ENCODE measurements at regions not wholly inside any gene's neighbourhood (a gene's known extent, or its start where the extent isn't known, plus 50 kb on each side); places are given as distances from the start of the nearest gene placed in this dataset.

DNA sequence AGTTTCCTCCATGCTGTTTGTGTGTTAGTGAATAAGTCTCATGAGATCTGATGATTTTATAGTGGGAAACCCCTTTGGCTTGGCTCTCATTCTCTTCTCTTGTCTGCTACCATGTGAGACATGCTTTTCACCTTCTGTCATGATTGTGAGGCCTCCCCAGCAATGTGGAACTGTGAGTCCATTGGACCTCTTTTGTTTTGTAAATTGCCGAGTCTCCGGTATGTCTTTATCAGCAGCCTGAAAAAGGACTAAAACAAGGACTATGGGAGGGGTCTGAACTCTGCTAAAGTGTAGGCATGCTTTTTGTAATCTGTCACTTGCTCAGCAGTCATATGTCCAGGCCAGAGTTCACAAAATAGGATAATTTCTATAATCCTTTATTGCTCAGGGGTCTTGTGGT is 164.0 kb upstream of the SNX7 start:
- DNase-seq: no peak
- no peak overlapping the region for H3K18ac ChIP-seq (ENCODE audit: low read length)

DNA sequence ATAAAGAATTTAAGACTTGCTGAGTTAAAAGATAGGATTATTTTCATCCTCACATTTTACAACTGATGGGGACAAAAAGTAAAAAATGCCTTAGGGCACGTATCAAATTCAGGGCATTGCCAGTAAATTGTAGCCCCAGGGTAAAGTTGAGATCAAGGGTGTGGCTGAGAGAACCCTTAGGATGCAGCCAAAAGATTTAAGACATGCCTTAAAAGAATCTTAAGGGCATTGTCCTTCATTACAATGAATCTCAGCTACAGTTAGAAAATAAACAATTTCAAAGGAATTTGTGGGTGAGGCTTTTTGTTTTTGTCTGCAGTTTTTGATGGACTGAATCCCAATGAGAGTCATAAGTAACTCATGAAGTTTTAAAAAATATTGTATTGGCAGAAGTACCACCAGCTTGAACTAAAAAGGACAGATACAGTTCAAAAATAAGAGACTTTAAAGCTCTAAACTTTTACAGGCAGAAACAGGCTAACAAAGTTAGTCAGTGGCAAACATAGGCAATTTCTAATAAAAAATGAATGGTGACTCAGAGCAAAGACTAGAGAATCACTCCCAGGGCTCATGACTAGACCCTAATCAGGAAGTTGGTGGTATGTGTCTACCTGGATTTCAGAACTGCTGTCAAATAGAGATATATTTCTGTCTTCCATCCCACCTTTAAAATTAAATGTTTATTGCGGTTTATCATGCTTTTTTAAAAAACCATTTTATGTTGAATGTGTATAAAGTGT is 165.1 kb upstream of the SNX7 start:
- Histone ChIP-seq H4K8ac (ENCODE audit: low read depth, low read length) (no peak overlapping the region), H3K27ac (ENCODE audit: low read depth, low read length) (no peak overlapping the region)

More for the DNA sequence above, 164.0 kb upstream of the SNX7 start:
- Histone ChIP-seq H3K27me3 (ENCODE audit: insufficient read depth, low read length) (no peaks in the 10 kb centered on the region), H3K79me2 (ENCODE audit: control insufficient read depth, insufficient read depth, low read length, poor library complexity) (no peaks in the 10 kb centered on the region), H3K9me3 (ENCODE audit: insufficient read depth, low read depth, low read length) (no peaks in the 10 kb centered on the region), H3K4me1 (ENCODE audit: control insufficient read depth in 1 of 2, insufficient read depth in 2 of 2, low read length in 2 of 2) (no peaks in the 10 kb centered on the region), H2BK12ac (ENCODE audit: low read length) (no peak overlapping the region), H3K79me1 (ENCODE audit: low read length) (no peaks in the 10 kb centered on the region), H2BK5ac (ENCODE audit: low read depth, low read length, poor library complexity) (no peak overlapping the region), H4K91ac (ENCODE audit: low read depth, low read length) (no peak overlapping the region), H2BK120ac (ENCODE audit: insufficient read depth, low read length, poor library complexity) (no peak overlapping the region), H3K14ac (ENCODE audit: low read length) (no peak overlapping the region), H4K12ac (ENCODE audit: low read depth, low read length) (no peak overlapping the region), H3K4me3 (ENCODE audit: low read depth, low read length) (no peak overlapping the region), H3K4ac (ENCODE audit: low read depth, low read length) (no peak overlapping the region), H2AFZ (ENCODE audit: insufficient read depth, low read length, poor library complexity) (no peak overlapping the region), H3K4me2 (ENCODE audit: low read length) (no peak overlapping the region), H3K36me3 (ENCODE audit: control insufficient read depth in 1 of 2, insufficient read depth in 2 of 2, low read length in 2 of 2) (no peaks in the 10 kb centered on the region), H2AK5ac (ENCODE audit: low read length) (no peak overlapping the region), H4K8ac (ENCODE audit: low read depth, low read length) (no peak overlapping the region), H3K23ac (ENCODE audit: low read length) (no peak overlapping the region), H3K27ac (ENCODE audit: low read depth, low read length) (no peak overlapping the region), H3K9ac (ENCODE audit: low read length) (no peak overlapping the region)
- no CpG with 5 or more reads among the region's 2 CpGs for WGBS (ENCODE audit: extremely low coverage, insufficient coverage, insufficient read length)

DNA sequence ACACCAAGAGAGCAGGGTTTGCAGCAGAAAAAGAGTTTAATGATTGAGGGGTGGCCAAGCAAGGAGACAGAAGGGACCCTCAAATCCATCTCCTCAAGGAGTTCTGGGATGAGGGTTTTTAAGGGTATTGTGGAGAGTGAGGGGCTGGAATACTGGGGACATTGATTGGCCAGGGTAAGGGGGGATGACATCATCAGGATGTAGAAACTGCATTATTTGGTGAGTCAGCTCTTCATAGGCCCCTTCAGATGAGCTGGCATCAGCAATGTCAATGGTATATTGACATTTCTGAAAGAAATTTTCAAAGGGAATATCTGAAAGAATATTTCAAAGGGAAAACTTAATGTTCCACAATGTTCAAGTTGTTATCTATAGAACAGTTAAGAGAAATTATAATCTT is 168.1 kb upstream of the SNX7 start:
- no peak overlapping the region for H2BK120ac ChIP-seq (ENCODE audit: insufficient read depth, low read length, poor library complexity)
- H3K4me3 ChIP-seq (ENCODE audit: low read depth, low read length): no peak overlapping the region
- H4K12ac ChIP-seq (ENCODE audit: low read depth, low read length): no peak overlapping the region
- H3K4ac ChIP-seq (ENCODE audit: low read depth, low read length): no peak overlapping the region
- no peaks in the 10 kb centered on the region for H3K9me3 ChIP-seq (ENCODE audit: insufficient read depth, low read depth, low read length)
- no peak overlapping the region for H3K4me2 ChIP-seq (ENCODE audit: low read length)
- no peak overlapping the region for H2AK5ac ChIP-seq (ENCODE audit: low read length)
- no peak overlapping the region for H3K27ac ChIP-seq (ENCODE audit: low read depth, low read length)
- H3K27me3 ChIP-seq (ENCODE audit: insufficient read depth, low read length): no peaks in the 10 kb centered on the region
- H2BK5ac ChIP-seq (ENCODE audit: low read depth, low read length, poor library complexity): no peak overlapping the region
- no peak overlapping the region for H2AFZ ChIP-seq (ENCODE audit: insufficient read depth, low read length, poor library complexity)
- no peak overlapping the region for H2BK12ac ChIP-seq (ENCODE audit: low read length)
- H4K91ac ChIP-seq (ENCODE audit: low read depth, low read length): no peak overlapping the region
- no peak for DNase-seq
- no peak overlapping the region for H3K23ac ChIP-seq (ENCODE audit: low read length)
- no peaks in the 10 kb centered on the region for H3K36me3 ChIP-seq (ENCODE audit: control insufficient read depth in 1 of 2, insufficient read depth in 2 of 2, low read length in 2 of 2)
- no peaks in the 10 kb centered on the region for H3K79me1 ChIP-seq (ENCODE audit: low read length)
- H3K4me1 ChIP-seq (ENCODE audit: control insufficient read depth in 1 of 2, insufficient read depth in 2 of 2, low read length in 2 of 2): no peaks in the 10 kb centered on the region
- H3K9ac ChIP-seq (ENCODE audit: low read length): no peak overlapping the region
- H3K18ac ChIP-seq (ENCODE audit: low read length): no peak overlapping the region
- no peak overlapping the region for H3K14ac ChIP-seq (ENCODE audit: low read length)
- no peaks in the 10 kb centered on the region for H3K79me2 ChIP-seq (ENCODE audit: control insufficient read depth, insufficient read depth, low read length, poor library complexity)
- H4K8ac ChIP-seq (ENCODE audit: low read depth, low read length): no peak overlapping the region

More for the DNA sequence above, 165.1 kb upstream of the SNX7 start:
- Histone ChIP-seq H2AK5ac (ENCODE audit: low read length) (no peak overlapping the region), H4K91ac (ENCODE audit: low read depth, low read length) (no peak overlapping the region), H3K4me3 (ENCODE audit: low read depth, low read length) (no peak overlapping the region), H3K27me3 (ENCODE audit: insufficient read depth, low read length) (no peaks in the 10 kb centered on the region), H3K9me3 (ENCODE audit: insufficient read depth, low read depth, low read length) (no peaks in the 10 kb centered on the region), H2BK120ac (ENCODE audit: insufficient read depth, low read length, poor library complexity) (no peak overlapping the region), H3K4ac (ENCODE audit: low read depth, low read length) (no peak overlapping the region), H4K12ac (ENCODE audit: low read depth, low read length) (no peak overlapping the region), H2AFZ (ENCODE audit: insufficient read depth, low read length, poor library complexity) (no peak overlapping the region), H2BK5ac (ENCODE audit: low read depth, low read length, poor library complexity) (no peak overlapping the region), H3K36me3 (ENCODE audit: control insufficient read depth in 1 of 2, insufficient read depth in 2 of 2, low read length in 2 of 2) (no peaks in the 10 kb centered on the region), H3K14ac (ENCODE audit: low read length) (no peak overlapping the region), H3K79me1 (ENCODE audit: low read length) (no peaks in the 10 kb centered on the region), H3K4me1 (ENCODE audit: control insufficient read depth in 1 of 2, insufficient read depth in 2 of 2, low read length in 2 of 2) (no peaks in the 10 kb centered on the region), H3K18ac (ENCODE audit: low read length) (no peak overlapping the region), H3K79me2 (ENCODE audit: control insufficient read depth, insufficient read depth, low read length, poor library complexity) (no peaks in the 10 kb centered on the region), H3K23ac (ENCODE audit: low read length) (no peak overlapping the region), H2BK12ac (ENCODE audit: low read length) (no peak overlapping the region), H3K9ac (ENCODE audit: low read length) (no peak overlapping the region), H3K4me2 (ENCODE audit: low read length) (no peak overlapping the region)
- WGBS (ENCODE audit: extremely low coverage, insufficient coverage, insufficient read length): no CpG with 5 or more reads among the region's 2 CpGs
- DNase-seq: no peak

DNA sequence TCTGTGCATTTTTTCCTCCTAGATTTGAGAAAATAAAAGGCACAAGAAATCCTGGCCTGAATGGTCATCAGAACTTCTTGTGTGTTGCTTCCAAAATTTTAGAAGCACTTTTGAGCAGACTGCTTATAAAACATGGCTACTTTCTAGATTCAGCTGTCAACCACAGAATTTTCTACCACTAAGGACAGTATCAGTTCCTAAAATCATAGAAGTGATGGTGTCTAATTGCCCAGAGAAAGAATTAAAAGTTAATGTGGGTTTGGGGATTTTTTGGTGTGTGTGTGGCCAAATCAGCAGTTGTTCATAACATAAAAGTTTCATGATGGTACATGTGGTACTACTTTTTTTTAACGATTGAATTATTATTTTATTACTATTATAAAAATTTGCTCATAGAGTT is 171.4 kb upstream of the SNX7 start:
- Histone ChIP-seq H3K27me3 (ENCODE audit: insufficient read depth, low read length) (no peaks in the 10 kb centered on the region), H2AK5ac (ENCODE audit: low read length) (no peak overlapping the region), H2AFZ (ENCODE audit: insufficient read depth, low read length, poor library complexity) (no peak overlapping the region), H3K4me3 (ENCODE audit: low read depth, low read length) (no peak overlapping the region), H3K27ac (ENCODE audit: low read depth, low read length) (no peak overlapping the region), H2BK120ac (ENCODE audit: insufficient read depth, low read length, poor library complexity) (no peak overlapping the region), H4K91ac (ENCODE audit: low read depth, low read length) (no peak overlapping the region), H3K4me2 (ENCODE audit: low read length) (no peak overlapping the region), H3K36me3 (ENCODE audit: control insufficient read depth in 1 of 2, insufficient read depth in 2 of 2, low read length in 2 of 2) (no peaks in the 10 kb centered on the region), H3K18ac (ENCODE audit: low read length) (no peak overlapping the region), H3K23ac (ENCODE audit: low read length) (no peak overlapping the region), H3K14ac (ENCODE audit: low read length) (no peak overlapping the region), H4K8ac (ENCODE audit: low read depth, low read length) (no peak overlapping the region), H3K9ac (ENCODE audit: low read length) (no peak overlapping the region), H3K79me2 (ENCODE audit: control insufficient read depth, insufficient read depth, low read length, poor library complexity) (no peaks in the 10 kb centered on the region), H4K12ac (ENCODE audit: low read depth, low read length) (no peak overlapping the region), H3K79me1 (ENCODE audit: low read length) (no peaks in the 10 kb centered on the region), H3K4ac (ENCODE audit: low read depth, low read length) (no peak overlapping the region), H2BK12ac (ENCODE audit: low read length) (no peak overlapping the region), H3K4me1 (ENCODE audit: control insufficient read depth in 1 of 2, insufficient read depth in 2 of 2, low read length in 2 of 2) (no peaks in the 10 kb centered on the region), H3K9me3 (ENCODE audit: insufficient read depth, low read depth, low read length) (no peaks in the 10 kb centered on the region), H2BK5ac (ENCODE audit: low read depth, low read length, poor library complexity) (no peak overlapping the region)
- no CpG with 5 or more reads among the region's 1 CpG for WGBS (ENCODE audit: extremely low coverage, insufficient coverage, insufficient read length)
- no peak for DNase-seq

Measured in trophoblast cell (in vitro differentiated cells and primary cell).